H7 (cell line): ENCODE measurements at regions not wholly inside any gene's neighbourhood (a gene's known extent, or its start where the extent isn't known, plus 50 kb on each side); places are given as distances from the start of the nearest gene placed in this dataset.
A peak's percentile ranks its signal among the peaks of the same experiment; 100 is the strongest.

ENCODE experiments used
- DNase-seq: peaks from one replicate; pipeline ENCODE4 v3.0.0; 2012
- H3K27me3 ChIP-seq: 2 replicates; pipeline ENCODE4 v1.6.0; 2011; ENCODE audit warnings: mild to moderate bottlenecking, low read length; ENCODE audit not compliant: control insufficient read depth, insufficient read depth
- H3K36me3 ChIP-seq: replicated peaks from 2 replicates; pipeline ENCODE4 v1.5.1; 2011; ENCODE audit warnings: low read length; ENCODE audit not compliant: control insufficient read depth, insufficient read depth
- H3K4me3 ChIP-seq: 2 replicates; pipeline ENCODE4 v1.5.1; 2011; ENCODE audit warnings: low read depth, mild to moderate bottlenecking, control low read depth, low read length, moderate library complexity; ENCODE audit not compliant: insufficient read depth

- Histone ChIP-seq H3K27me3 (no peaks in the 10 kb centered on the region), H3K4me3 (no peak overlapping the region), H3K36me3 (no peaks in the 10 kb centered on the region)
- DNase-seq: no peak
Observed at GRCh38 chr6:122028933-122029522, 370.4 kb upstream of the HSF2 start.

GRCh38 chr6:122033564-122034181, 365.8 kb upstream of the HSF2 start:
- no peak overlapping the region for H3K4me3 ChIP-seq
- no peaks in the 10 kb centered on the region for H3K27me3 ChIP-seq
- peak; percentile 46 for DNase-seq
- H3K36me3 ChIP-seq: no peaks in the 10 kb centered on the region

- no peak overlapping the region for H3K4me3 ChIP-seq
- no peaks in the 10 kb centered on the region for H3K36me3 ChIP-seq
- no peaks in the 10 kb centered on the region for H3K27me3 ChIP-seq
- no peak for DNase-seq
Observed at GRCh38 chr6:122035173-122035572, 364.3 kb upstream of the HSF2 start.

GRCh38 chr6:122040261-122040660, 359.2 kb upstream of the HSF2 start:
- H3K4me3 ChIP-seq: no peak overlapping the region
- no peak for DNase-seq
- no peaks in the 10 kb centered on the region for H3K36me3 ChIP-seq
- no peaks in the 10 kb centered on the region for H3K27me3 ChIP-seq

- Histone ChIP-seq H3K36me3 (no peaks in the 10 kb centered on the region), H3K4me3 (no peak overlapping the region), H3K27me3 (no peaks in the 10 kb centered on the region)
- DNase-seq: no peak
Observed at GRCh38 chr6:122042380-122042779, 357.1 kb upstream of the HSF2 start.

- no peak for DNase-seq
- Histone ChIP-seq H3K27me3 (no peaks in the 10 kb centered on the region), H3K36me3 (no peaks in the 10 kb centered on the region), H3K4me3 (no peak overlapping the region)
Observed at GRCh38 chr6:122042960-122043735, 356.3 kb upstream of the HSF2 start.

GRCh38 chr6:122048570-122048969, 350.9 kb upstream of the HSF2 start:
- H3K27me3 ChIP-seq: no peaks in the 10 kb centered on the region
- no peak for DNase-seq
- H3K4me3 ChIP-seq: no peak overlapping the region
- no peaks in the 10 kb centered on the region for H3K36me3 ChIP-seq

- DNase-seq: no peak
Observed at GRCh38 chr6:122049341-122049740, 350.1 kb upstream of the HSF2 start.

GRCh38 chr6:122050242-122050755, 349.2 kb upstream of the HSF2 start:
- Histone ChIP-seq H3K36me3 (no peaks in the 10 kb centered on the region), H3K27me3 (no peaks in the 10 kb centered on the region)
- no peak for DNase-seq

More at GRCh38 chr6:122049341-122049740, 350.1 kb upstream of the HSF2 start:
- Histone ChIP-seq H3K27me3 (no peaks in the 10 kb centered on the region), H3K4me3 (no peak overlapping the region), H3K36me3 (no peaks in the 10 kb centered on the region)

GRCh38 chr6:122052346-122052900, 347.0 kb upstream of the HSF2 start:
- no peaks in the 10 kb centered on the region for H3K27me3 ChIP-seq
- no peak for DNase-seq
- H3K4me3 ChIP-seq: no peak overlapping the region
- H3K36me3 ChIP-seq: no peaks in the 10 kb centered on the region

More at GRCh38 chr6:122050242-122050755, 349.2 kb upstream of the HSF2 start:
- no peak overlapping the region for H3K4me3 ChIP-seq

GRCh38 chr6:122059918-122060317, 339.5 kb upstream of the HSF2 start:
- no peak for DNase-seq
- no peak overlapping the region for H3K4me3 ChIP-seq
- H3K27me3 ChIP-seq: no peaks in the 10 kb centered on the region
- no peaks in the 10 kb centered on the region for H3K36me3 ChIP-seq

- DNase-seq: no peak
- H3K4me3 ChIP-seq: no peak overlapping the region
- no peaks in the 10 kb centered on the region for H3K36me3 ChIP-seq
- no peaks in the 10 kb centered on the region for H3K27me3 ChIP-seq
Observed at GRCh38 chr6:122061855-122062254, 337.6 kb upstream of the HSF2 start.

- DNase-seq: no peak
- H3K36me3 ChIP-seq: no peaks in the 10 kb centered on the region
- no peak overlapping the region for H3K4me3 ChIP-seq
- H3K27me3 ChIP-seq: no peaks in the 10 kb centered on the region
Observed at GRCh38 chr6:122063076-122063475, 336.4 kb upstream of the HSF2 start.

GRCh38 chr6:122063761-122064160, 335.7 kb upstream of the HSF2 start:
- no peak overlapping the region for H3K4me3 ChIP-seq
- DNase-seq: no peak
- no peaks in the 10 kb centered on the region for H3K36me3 ChIP-seq
- H3K27me3 ChIP-seq: no peaks in the 10 kb centered on the region

GRCh38 chr6:122066200-122066599, 333.3 kb upstream of the HSF2 start:
- H3K36me3 ChIP-seq: no peaks in the 10 kb centered on the region
- DNase-seq: no peak
- H3K27me3 ChIP-seq: no peaks in the 10 kb centered on the region
- H3K4me3 ChIP-seq: no peak overlapping the region
